ENCODE measurements at regions not wholly inside any gene's neighbourhood (a gene's known extent, or its start where the extent isn't known, plus 50 kb on each side); places are given as distances from the start of the nearest gene placed in this dataset.

- TF ChIP-seq CTCF (IDR thresholded peaks at IDR 0.05; ENCODE audit: borderline replicate concordance, extremely low read depth, low read length, poor library complexity, severe bottlenecking) (no peak), EZH2 (IDR thresholded peaks at IDR 0.05; ENCODE audit: borderline replicate concordance, low read depth, low read length, severe bottlenecking) (no peak)
These were observed 75.4 kb upstream of the PRNP start for GRCh38 chr20:4610871-4611270.

Measured in DND-41 (cell line).